H7 (cell line): ENCODE measurements at regions not wholly inside any gene's neighbourhood (a gene's known extent, or its start where the extent isn't known, plus 50 kb on each side); places are given as distances from the start of the nearest gene placed in this dataset.
A peak's percentile ranks its signal among the peaks of the same experiment; 100 is the strongest.

Experiments used
- DNase-seq: peaks from one replicate; pipeline ENCODE4 v3.0.0; 2012
- H3K27me3 ChIP-seq: 2 replicates; pipeline ENCODE4 v1.6.0; 2011; ENCODE audit warnings: mild to moderate bottlenecking, low read length; ENCODE audit not compliant: control insufficient read depth, insufficient read depth
- H3K36me3 ChIP-seq: replicated peaks from 2 replicates; pipeline ENCODE4 v1.5.1; 2011; ENCODE audit warnings: low read length; ENCODE audit not compliant: control insufficient read depth, insufficient read depth
- H3K4me3 ChIP-seq: 2 replicates; pipeline ENCODE4 v1.5.1; 2011; ENCODE audit warnings: low read depth, mild to moderate bottlenecking, control low read depth, low read length, moderate library complexity; ENCODE audit not compliant: insufficient read depth

- no peak for DNase-seq
- no peaks in the 10 kb centered on the region for H3K36me3 ChIP-seq
- no peaks in the 10 kb centered on the region for H3K27me3 ChIP-seq
- H3K4me3 ChIP-seq: no peak overlapping the region
Observed at GRCh38 chr11:39968071-39968470, 1491.4 kb downstream of the LRRC4C start.

GRCh38 chr11:39965701-39966100 lies 1493.8 kb downstream of the LRRC4C start:
- Histone ChIP-seq H3K27me3 (no peaks in the 10 kb centered on the region), H3K36me3 (no peaks in the 10 kb centered on the region), H3K4me3 (no peak overlapping the region)
- DNase-seq: no peak

- Histone ChIP-seq H3K27me3 (no peaks in the 10 kb centered on the region), H3K4me3 (no peak overlapping the region), H3K36me3 (no peaks in the 10 kb centered on the region)
- no peak for DNase-seq
Observed at GRCh38 chr11:39960206-39960605, 1499.2 kb downstream of the LRRC4C start.

- no peaks in the 10 kb centered on the region for H3K36me3 ChIP-seq
- no peak for DNase-seq
- H3K27me3 ChIP-seq: no peaks in the 10 kb centered on the region
- no peak overlapping the region for H3K4me3 ChIP-seq
Observed at GRCh38 chr11:39932966-39933365, 1526.5 kb downstream of the LRRC4C start.

GRCh38 chr11:39917256-39917655 lies 1542.2 kb downstream of the LRRC4C start:
- no peaks in the 10 kb centered on the region for H3K36me3 ChIP-seq
- H3K27me3 ChIP-seq: no peaks in the 10 kb centered on the region
- H3K4me3 ChIP-seq: no peak overlapping the region
- no peak for DNase-seq

- no peaks in the 10 kb centered on the region for H3K27me3 ChIP-seq
- no peak for DNase-seq
- H3K36me3 ChIP-seq: no peaks in the 10 kb centered on the region
- H3K4me3 ChIP-seq: no peak overlapping the region
Observed at GRCh38 chr11:39910087-39910486, 1549.4 kb downstream of the LRRC4C start.

GRCh38 chr11:39860931-39861330 lies 1598.5 kb downstream of the LRRC4C start:
- no peak for DNase-seq
- Histone ChIP-seq H3K4me3 (no peak overlapping the region), H3K27me3 (no peaks in the 10 kb centered on the region)

GRCh38 chr11:39817241-39817640 lies 1642.2 kb downstream of the LRRC4C start:
- no peaks in the 10 kb centered on the region for H3K27me3 ChIP-seq
- no peaks in the 10 kb centered on the region for H3K36me3 ChIP-seq
- DNase-seq: no peak
- H3K4me3 ChIP-seq: no peak overlapping the region

More at GRCh38 chr11:39860931-39861330, 1598.5 kb downstream of the LRRC4C start:
- no peaks in the 10 kb centered on the region for H3K36me3 ChIP-seq

- Histone ChIP-seq H3K36me3 (no peaks in the 10 kb centered on the region), H3K4me3 (no peak overlapping the region), H3K27me3 (no peaks in the 10 kb centered on the region)
- no peak for DNase-seq
Observed at GRCh38 chr11:39810358-39810757, 1649.1 kb downstream of the LRRC4C start.

GRCh38 chr11:39809833-39810232 lies 1649.6 kb downstream of the LRRC4C start:
- no peak overlapping the region for H3K4me3 ChIP-seq
- no peak for DNase-seq
- H3K27me3 ChIP-seq: no peaks in the 10 kb centered on the region
- H3K36me3 ChIP-seq: no peaks in the 10 kb centered on the region

GRCh38 chr11:39807904-39808303 lies 1651.5 kb downstream of the LRRC4C start:
- Histone ChIP-seq H3K4me3 (no peak overlapping the region), H3K36me3 (no peaks in the 10 kb centered on the region), H3K27me3 (no peaks in the 10 kb centered on the region)
- DNase-seq: no peak

GRCh38 chr11:39806652-39807051 lies 1652.8 kb downstream of the LRRC4C start:
- no peaks in the 10 kb centered on the region for H3K27me3 ChIP-seq
- H3K4me3 ChIP-seq: no peak overlapping the region
- H3K36me3 ChIP-seq: no peaks in the 10 kb centered on the region
- DNase-seq: no peak

- Histone ChIP-seq H3K27me3 (no peaks in the 10 kb centered on the region), H3K36me3 (no peaks in the 10 kb centered on the region), H3K4me3 (no peak overlapping the region)
- DNase-seq: no peak
Observed at GRCh38 chr11:39804271-39804670, 1655.2 kb downstream of the LRRC4C start.

GRCh38 chr11:39786682-39787081 lies 1672.8 kb downstream of the LRRC4C start:
- no peak overlapping the region for H3K4me3 ChIP-seq
- no peaks in the 10 kb centered on the region for H3K36me3 ChIP-seq
- no peaks in the 10 kb centered on the region for H3K27me3 ChIP-seq
- peak; percentile 6 for DNase-seq

GRCh38 chr11:39786281-39786680 lies 1673.2 kb downstream of the LRRC4C start:
- Histone ChIP-seq H3K36me3 (no peaks in the 10 kb centered on the region), H3K27me3 (no peaks in the 10 kb centered on the region), H3K4me3 (no peak overlapping the region)
- peak; percentile 12 for DNase-seq

GRCh38 chr11:39784873-39785272 lies 1674.6 kb downstream of the LRRC4C start:
- no peak for DNase-seq
- Histone ChIP-seq H3K4me3 (no peak overlapping the region), H3K27me3 (no peaks in the 10 kb centered on the region), H3K36me3 (no peaks in the 10 kb centered on the region)
